T-helper 2 cell treated with Interferon-gamma antibody and Interleukin-4, amounts not matched to agents 5 μg/mL and 100 μg/mL, for 36 hours (primary cell): ENCODE measurements at regions not wholly inside any gene's neighbourhood (a gene's known extent, or its start where the extent isn't known, plus 50 kb on each side); places are given as distances from the start of the nearest gene placed in this dataset.

Experiments
- DNase-seq: peaks from one replicate; pipeline ENCODE4 v3.0.0; 2021; ENCODE audit warnings: low spot score
- H3K27ac Mint-ChIP-seq: one replicate; pipeline ENCODE4 v1.8.0; 2021; ENCODE audit warnings: mild to moderate bottlenecking, mixed read lengths
- H3K27me3 Mint-ChIP-seq: one replicate; pipeline ENCODE4 v1.8.0; 2021; ENCODE audit warnings: low read depth, mixed read lengths
- H3K36me3 Mint-ChIP-seq: one replicate; pipeline ENCODE4 v1.8.0; 2021; ENCODE audit warnings: low read depth, mixed read lengths
- H3K4me1 Mint-ChIP-seq: one replicate; pipeline ENCODE4 v1.8.0; 2021; ENCODE audit warnings: low read depth, mixed read lengths
- H3K4me3 Mint-ChIP-seq: one replicate; pipeline ENCODE4 v1.8.0; 2022; ENCODE audit warnings: mild to moderate bottlenecking, moderate library complexity, mixed read lengths
- H3K9me3 Mint-ChIP-seq: one replicate; pipeline ENCODE4 v1.8.0; 2021; ENCODE audit warnings: mixed read lengths

- no peak overlapping the region for H3K27ac Mint-ChIP-seq
- no peak for DNase-seq
- H3K4me3 Mint-ChIP-seq: no peak overlapping the region
Measured at GRCh38 chr1:235021815-235022214, 106.8 kb downstream of the TOMM20 start.

GRCh38 chr1:235021321-235021720 lies 107.3 kb downstream of the TOMM20 start:
- DNase-seq: no peak
- H3K4me1 Mint-ChIP-seq: peaks cover 43% of the 10 kb centered on the region
- H3K4me3 Mint-ChIP-seq: no peak overlapping the region
- no peak overlapping the region for H3K27ac Mint-ChIP-seq
- peaks cover 9% of the 10 kb centered on the region for H3K9me3 Mint-ChIP-seq
- no peaks in the 10 kb centered on the region for H3K27me3 Mint-ChIP-seq
- peaks cover 7% of the 10 kb centered on the region for H3K36me3 Mint-ChIP-seq

More at GRCh38 chr1:235021815-235022214, 106.8 kb downstream of the TOMM20 start:
- H3K36me3 Mint-ChIP-seq: peaks cover 7% of the 10 kb centered on the region
- peaks cover 41% of the 10 kb centered on the region for H3K4me1 Mint-ChIP-seq
- H3K9me3 Mint-ChIP-seq: peaks cover 10% of the 10 kb centered on the region
- H3K27me3 Mint-ChIP-seq: no peaks in the 10 kb centered on the region

- no peak for DNase-seq
- peaks cover 9% of the 10 kb centered on the region for H3K36me3 Mint-ChIP-seq
- peaks cover 6% of the 10 kb centered on the region for H3K9me3 Mint-ChIP-seq
- no peaks in the 10 kb centered on the region for H3K27me3 Mint-ChIP-seq
- peak overlapping the region; percentile 6 for H3K27ac Mint-ChIP-seq
- H3K4me1 Mint-ChIP-seq: peaks cover 52% of the 10 kb centered on the region
- no peak overlapping the region for H3K4me3 Mint-ChIP-seq
Measured at GRCh38 chr1:235019961-235020360, 108.7 kb downstream of the TOMM20 start.

DNA sequence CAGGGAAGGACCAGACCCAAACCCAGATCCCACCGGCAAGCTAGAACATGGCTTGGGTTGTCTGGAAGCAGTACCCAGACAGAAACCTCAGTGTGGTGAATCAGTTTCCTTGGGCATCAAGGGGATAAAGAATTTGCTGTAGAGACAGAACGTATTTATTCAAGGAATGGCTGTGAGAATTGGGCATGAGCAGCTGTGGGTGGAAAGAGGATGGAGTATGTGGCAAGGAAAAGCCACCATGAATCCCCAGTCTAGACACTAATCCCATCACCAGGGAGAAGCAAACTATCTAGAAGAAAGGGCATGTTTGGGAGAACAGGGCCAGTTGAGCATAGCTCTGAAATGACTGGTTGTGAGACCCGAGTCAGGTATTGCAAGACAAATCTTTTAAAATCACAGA lies 109.2 kb downstream of the TOMM20 start:
- no peak for DNase-seq
- H3K36me3 Mint-ChIP-seq: peaks cover 10% of the 10 kb centered on the region
- no peak overlapping the region for H3K27ac Mint-ChIP-seq
- H3K27me3 Mint-ChIP-seq: no peaks in the 10 kb centered on the region
- H3K4me3 Mint-ChIP-seq: no peak overlapping the region
- H3K9me3 Mint-ChIP-seq: peaks cover 6% of the 10 kb centered on the region
- H3K4me1 Mint-ChIP-seq: peaks cover 56% of the 10 kb centered on the region

GRCh38 chr1:235018720-235019444 lies 109.8 kb downstream of the TOMM20 start:
- DNase-seq: peak; percentile 61
- Mint-ChIP-seq H3K27me3 (no peaks in the 10 kb centered on the region), H3K27ac (no peak overlapping the region), H3K4me3 (no peak overlapping the region), H3K4me1 (peaks cover 57% of the 10 kb centered on the region), H3K9me3 (peaks cover 6% of the 10 kb centered on the region), H3K36me3 (peaks cover 14% of the 10 kb centered on the region)

DNA sequence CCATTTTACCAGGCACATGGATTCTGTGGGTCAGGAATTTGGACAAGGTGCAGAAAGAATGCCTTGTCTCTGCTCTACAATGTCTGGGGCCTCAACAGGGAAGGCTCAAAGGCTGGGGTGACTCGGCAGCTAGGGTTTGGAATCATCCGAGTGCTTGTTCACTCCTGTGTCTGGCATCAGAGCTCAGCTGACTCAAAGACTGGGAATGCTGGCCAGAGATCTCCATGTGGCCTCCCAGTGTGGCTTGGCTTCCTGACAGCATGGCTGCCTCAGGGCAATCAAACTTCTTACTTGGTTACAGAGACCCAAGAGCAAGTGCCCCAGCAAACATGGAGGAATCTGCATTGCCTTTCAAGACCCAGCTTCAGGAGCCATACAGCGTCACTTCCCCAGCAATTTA lies 110.5 kb downstream of the TOMM20 start:
- Mint-ChIP-seq H3K27me3 (no peaks in the 10 kb centered on the region), H3K4me1 (peaks cover 57% of the 10 kb centered on the region), H3K4me3 (no peak overlapping the region), H3K36me3 (peaks cover 19% of the 10 kb centered on the region), H3K27ac (no peak overlapping the region), H3K9me3 (peaks cover 6% of the 10 kb centered on the region)
- no peak for DNase-seq

- Mint-ChIP-seq H3K9me3 (peaks cover 6% of the 10 kb centered on the region), H3K27me3 (no peaks in the 10 kb centered on the region), H3K4me3 (no peak overlapping the region), H3K36me3 (peaks cover 19% of the 10 kb centered on the region), H3K27ac (peak overlapping the region; percentile 7), H3K4me1 (peaks cover 59% of the 10 kb centered on the region)
- DNase-seq: no peak
Measured at GRCh38 chr1:235017719-235018118, 110.9 kb downstream of the TOMM20 start.

DNA sequence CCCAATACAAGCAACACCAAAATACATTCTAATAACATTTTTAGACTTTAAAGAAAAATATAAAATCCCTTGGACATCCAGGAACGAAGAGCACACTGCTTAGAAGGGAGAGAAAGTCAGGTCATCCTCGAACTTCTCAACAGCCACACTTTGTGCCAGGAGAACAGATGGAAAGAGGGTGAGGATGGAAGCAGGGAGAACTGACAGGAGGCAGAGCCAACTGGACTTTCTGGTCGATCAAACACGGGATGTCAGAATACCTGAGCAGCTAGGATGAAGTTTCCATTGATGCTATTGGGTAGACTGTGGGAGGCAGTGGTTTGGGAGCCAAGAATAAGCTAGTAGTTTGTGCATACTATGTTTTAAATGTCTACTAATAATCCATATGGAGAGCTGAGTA lies 111.4 kb downstream of the TOMM20 start:
- Mint-ChIP-seq H3K9me3 (peaks cover 6% of the 10 kb centered on the region), H3K4me3 (no peak overlapping the region), H3K4me1 (peaks cover 60% of the 10 kb centered on the region), H3K36me3 (peaks cover 20% of the 10 kb centered on the region), H3K27me3 (no peaks in the 10 kb centered on the region), H3K27ac (no peak overlapping the region)
- no peak for DNase-seq

- DNase-seq: peak; percentile 85
- peak overlapping the region; percentile 84 for H3K27ac Mint-ChIP-seq
- no peaks in the 10 kb centered on the region for H3K27me3 Mint-ChIP-seq
- H3K4me3 Mint-ChIP-seq: peak overlapping the region; percentile 13
- H3K36me3 Mint-ChIP-seq: peaks cover 23% of the 10 kb centered on the region
- peaks cover 71% of the 10 kb centered on the region for H3K4me1 Mint-ChIP-seq
- H3K9me3 Mint-ChIP-seq: peaks cover 6% of the 10 kb centered on the region
Measured at GRCh38 chr1:235015291-235015985, 113.2 kb downstream of the TOMM20 start.

DNA sequence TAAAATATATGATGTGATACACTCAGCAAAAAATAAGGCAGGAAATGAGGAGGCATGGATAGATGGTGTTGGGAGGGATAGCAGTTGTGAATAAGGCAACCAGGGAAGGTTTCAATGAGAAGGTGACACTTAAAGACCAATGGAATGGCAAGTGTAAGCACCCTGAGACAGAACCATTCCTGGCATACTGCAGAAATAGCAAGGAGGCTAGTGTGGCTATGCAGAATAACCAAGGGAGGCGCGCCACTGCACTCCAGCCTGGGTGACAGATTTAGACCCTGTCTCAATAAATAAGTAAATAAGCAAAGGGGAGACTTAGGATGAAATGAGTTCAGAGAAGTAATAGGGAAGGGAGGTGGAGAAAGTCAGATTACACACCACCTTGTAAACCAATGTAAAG lies 113.9 kb downstream of the TOMM20 start:
- peaks cover 25% of the 10 kb centered on the region for H3K36me3 Mint-ChIP-seq
- H3K4me1 Mint-ChIP-seq: peaks cover 71% of the 10 kb centered on the region
- peaks cover 9% of the 10 kb centered on the region for H3K9me3 Mint-ChIP-seq
- no peak for DNase-seq
- H3K27me3 Mint-ChIP-seq: no peaks in the 10 kb centered on the region
- H3K4me3 Mint-ChIP-seq: peak overlapping the region; percentile 32
- H3K27ac Mint-ChIP-seq: peak overlapping the region; percentile 84

- Mint-ChIP-seq H3K36me3 (peaks cover 34% of the 10 kb centered on the region), H3K4me3 (peak overlapping the region; percentile 56), H3K27me3 (no peaks in the 10 kb centered on the region), H3K9me3 (peaks cover 11% of the 10 kb centered on the region), H3K4me1 (peaks cover 67% of the 10 kb centered on the region), H3K27ac (peak overlapping the region; percentile 89)
- DNase-seq: no peak
Measured at GRCh38 chr1:235013512-235013911, 115.1 kb downstream of the TOMM20 start.

GRCh38 chr1:235012436-235013210 lies 116.0 kb downstream of the TOMM20 start:
- Mint-ChIP-seq H3K27ac (peak overlapping the region; percentile 89), H3K9me3 (peaks cover 13% of the 10 kb centered on the region), H3K36me3 (peaks cover 34% of the 10 kb centered on the region), H3K4me1 (peaks cover 67% of the 10 kb centered on the region), H3K27me3 (no peaks in the 10 kb centered on the region), H3K4me3 (peak overlapping the region; percentile 56)
- DNase-seq: no peak

GRCh38 chr1:235011599-235012435 lies 116.8 kb downstream of the TOMM20 start:
- peak overlapping the region; percentile 56 for H3K4me3 Mint-ChIP-seq
- peaks cover 13% of the 10 kb centered on the region for H3K9me3 Mint-ChIP-seq
- no peaks in the 10 kb centered on the region for H3K27me3 Mint-ChIP-seq
- H3K27ac Mint-ChIP-seq: peak overlapping the region; percentile 89
- H3K4me1 Mint-ChIP-seq: peaks cover 68% of the 10 kb centered on the region
- DNase-seq: peak; percentile 99
- peaks cover 36% of the 10 kb centered on the region for H3K36me3 Mint-ChIP-seq
